ENCODE measurements at regions not wholly inside any gene's neighbourhood (a gene's known extent, or its start where the extent isn't known, plus 50 kb on each side); places are given as distances from the start of the nearest gene placed in this dataset.
"Not testable (repeated sequence)": the region's sequence is repeated elsewhere in the genome, so short reads cannot be mapped to it uniquely, and the experiment has no call there.

DNA sequence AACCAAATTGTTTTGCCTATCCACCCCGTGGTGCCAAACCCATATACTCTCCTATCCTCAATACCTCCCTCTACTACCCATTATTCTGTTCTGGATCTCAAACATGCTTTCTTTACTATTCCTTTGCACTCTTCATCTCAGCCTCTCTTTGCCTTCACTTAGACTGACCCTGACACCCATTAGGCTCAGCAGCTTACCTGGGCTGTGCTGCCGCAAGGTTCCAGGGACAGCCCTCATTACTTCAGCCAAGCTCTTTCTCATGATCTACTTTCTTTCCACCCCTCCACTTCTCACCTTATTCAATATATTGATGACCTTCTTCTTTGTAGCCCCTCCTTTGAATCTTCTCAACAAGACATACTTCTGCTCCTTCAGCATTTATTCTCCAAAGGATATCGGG, 517.9 kb downstream of the IRS2 start:
- not testable (repeated sequence) for DNase-seq

DNA sequence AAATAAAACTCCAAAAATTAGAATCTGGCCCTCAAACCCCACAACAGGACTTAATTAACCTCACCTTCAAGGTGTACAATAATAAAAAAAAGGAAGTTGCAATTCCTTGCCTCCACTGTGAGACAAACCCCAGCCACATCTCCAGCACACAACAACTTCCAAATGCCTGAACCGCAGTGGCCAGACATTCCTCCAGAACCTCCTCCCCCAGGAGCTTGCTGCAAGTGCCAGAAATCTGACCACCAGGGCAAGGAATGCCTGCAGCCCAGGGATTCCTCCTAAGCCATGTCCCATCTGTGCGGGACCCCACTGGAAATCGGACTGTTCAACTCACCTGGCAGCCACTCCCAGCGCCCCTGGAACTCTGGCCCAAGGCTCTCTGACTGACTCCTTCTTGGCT, 519.0 kb downstream of the IRS2 start:
- DNase-seq = not testable (repeated sequence)

GRCh38 chr13:109265438-109265742, 521.0 kb downstream of the IRS2 start:
- DNase-seq = not testable (repeated sequence)

DNA sequence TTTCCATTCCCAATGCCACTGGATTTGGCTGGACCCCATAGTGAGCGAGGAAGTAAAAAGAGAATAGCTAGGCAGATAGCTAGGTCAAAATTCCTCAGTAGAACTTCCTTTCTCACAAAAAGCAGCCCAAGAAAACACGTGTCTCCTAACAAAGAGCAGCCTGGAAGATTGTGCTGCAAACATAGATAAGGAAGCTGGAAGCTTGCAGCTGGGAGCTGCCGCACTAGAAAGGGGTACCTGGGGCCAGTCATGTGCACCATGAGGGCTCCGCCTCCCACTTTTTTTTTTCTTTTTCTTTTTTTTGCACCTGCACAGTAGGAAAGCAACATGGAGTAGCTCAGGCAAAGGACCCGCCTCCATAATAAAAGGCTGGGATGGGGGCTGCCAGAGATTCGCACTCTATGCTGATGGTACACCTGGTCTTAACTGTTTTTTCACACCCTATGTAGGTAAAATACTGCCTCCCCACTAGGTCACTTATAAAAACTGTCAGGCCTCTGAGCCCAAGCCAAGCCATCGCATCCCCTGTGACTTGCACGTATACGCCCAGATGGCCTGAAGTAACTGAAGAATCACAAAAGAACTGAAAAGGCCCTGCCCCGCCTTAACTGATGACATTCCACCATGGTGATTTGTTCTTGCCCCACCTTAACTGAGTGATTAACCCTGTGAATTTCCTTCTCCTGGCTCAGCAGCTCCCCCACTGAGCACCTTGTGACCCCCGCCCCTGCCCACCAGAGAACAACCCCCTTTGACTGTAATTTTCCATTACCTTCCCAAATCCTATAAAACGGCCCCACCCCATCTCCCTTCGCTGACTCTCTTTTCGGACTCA, 521.6 kb downstream of the IRS2 start:
- not testable (repeated sequence) for DNase-seq

DNA sequence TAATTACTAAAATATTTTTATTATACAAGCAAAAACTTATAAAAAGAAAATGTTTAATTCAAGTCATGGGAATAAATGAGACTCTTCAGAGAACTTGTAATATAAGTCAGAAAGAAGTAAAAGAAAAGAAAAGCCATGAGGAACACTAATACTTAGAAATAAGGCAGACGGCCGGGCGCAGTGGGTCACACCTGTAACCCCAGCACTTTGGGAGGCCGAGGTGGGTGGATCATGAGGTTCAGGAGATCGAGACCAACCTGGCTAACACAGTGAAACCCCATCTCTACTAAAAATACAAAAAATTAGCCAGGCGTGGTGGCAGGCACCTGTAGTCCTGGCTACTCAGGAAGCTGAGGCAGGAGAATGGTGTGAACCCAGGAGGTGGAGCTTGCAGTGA, 528.6 kb downstream of the IRS2 start:
- not testable (repeated sequence) for DNase-seq
